H9 (cell line): ENCODE measurements at regions not wholly inside any gene's neighbourhood (a gene's known extent, or its start where the extent isn't known, plus 50 kb on each side); places are given as distances from the start of the nearest gene placed in this dataset.
"Not testable (repeated sequence)": the region's sequence is repeated elsewhere in the genome, so short reads cannot be mapped to it uniquely, and the experiment has no call there.

Experiments
- DNase-seq: peaks from one replicate; pipeline ENCODE4 v3.0.0-alpha.2; 2017
- H2AFZ ChIP-seq: one replicate; pipeline ENCODE4 v1.6.1; 2013; ENCODE audit warnings: mild to moderate bottlenecking, low read length, control low read depth, moderate library complexity
- H2AK5ac ChIP-seq: 2 replicates; pipeline ENCODE4 v1.6.1; 2013; ENCODE audit warnings: low read length, control low read depth, mixed read lengths; ENCODE audit not compliant: insufficient read length
- H2BK120ac ChIP-seq: one replicate; pipeline ENCODE4 v1.6.1; 2013; ENCODE audit warnings: low read depth, mild to moderate bottlenecking, low read length, control low read depth, inconsistent platforms; ENCODE audit not compliant: poor library complexity, severe bottlenecking
- H2BK12ac ChIP-seq: 2 replicates; pipeline ENCODE4 v1.6.1; 2013; ENCODE audit warnings: low read length, control low read depth, mixed read lengths, low read depth; ENCODE audit not compliant: insufficient read length
- H2BK15ac ChIP-seq: 2 replicates; pipeline ENCODE4 v1.6.1; 2013; ENCODE audit warnings: low read depth, low read length, control low read depth
- H2BK20ac ChIP-seq: one replicate; pipeline ENCODE4 v1.6.1; 2013; ENCODE audit warnings: low read depth, mild to moderate bottlenecking, low read length, control low read depth, inconsistent platforms; ENCODE audit not compliant: poor library complexity, severe bottlenecking
- H2BK5ac ChIP-seq: 2 replicates; pipeline ENCODE4 v1.6.1; 2013; ENCODE audit warnings: low read length, control low read depth, mixed read lengths; ENCODE audit not compliant: insufficient read length
- H3K14ac ChIP-seq: 2 replicates; pipeline ENCODE4 v1.6.1; 2013; ENCODE audit warnings: low read length, control low read depth; ENCODE audit not compliant: insufficient read depth
- H3K18ac ChIP-seq: 2 replicates; pipeline ENCODE4 v1.6.1; 2013; ENCODE audit warnings: low read depth, mild to moderate bottlenecking, mixed read lengths, low read length, control low read depth; ENCODE audit not compliant: insufficient read length
- H3K23ac ChIP-seq: 2 replicates; pipeline ENCODE4 v1.6.1; 2013; ENCODE audit warnings: low read length, control low read depth, mixed read lengths, low read depth; ENCODE audit not compliant: insufficient read length
- H3K23me2 ChIP-seq: 2 replicates; pipeline ENCODE4 v1.6.1; 2013; ENCODE audit warnings: low read depth, mild to moderate bottlenecking, mixed read lengths, low read length, control low read depth; ENCODE audit not compliant: insufficient read length, poor library complexity, severe bottlenecking
- H3K27ac ChIP-seq: 2 replicates; pipeline ENCODE4 v1.5.1; 2013; ENCODE audit warnings: low read length, control low read depth, mixed read lengths, low read depth; ENCODE audit not compliant: insufficient read length
- H3K27me3 ChIP-seq: 2 replicates; pipeline ENCODE4 v1.6.1; 2013; ENCODE audit warnings: low read length, control low read depth, inconsistent platforms; ENCODE audit not compliant: insufficient read depth
- H3K4ac ChIP-seq: 2 replicates; pipeline ENCODE4 v1.6.1; 2013; ENCODE audit warnings: low read depth, mild to moderate bottlenecking, control low read depth, inconsistent platforms, low read length, moderate library complexity
- H3K4me1 ChIP-seq: 2 replicates; pipeline ENCODE4 v1.6.1; 2013; ENCODE audit warnings: low read length, control low read depth, inconsistent platforms; ENCODE audit not compliant: insufficient read depth
- H3K4me2 ChIP-seq: 2 replicates; pipeline ENCODE4 v1.6.1; 2013; ENCODE audit warnings: low read length, control low read depth, mixed read lengths; ENCODE audit not compliant: insufficient read length, insufficient read depth
- H3K56ac ChIP-seq: 2 replicates; pipeline ENCODE4 v1.6.1; 2013; ENCODE audit warnings: low read depth, mild to moderate bottlenecking, mixed read lengths, low read length, control low read depth; ENCODE audit not compliant: insufficient read length
- H3K79me1 ChIP-seq: 2 replicates; pipeline ENCODE4 v1.6.1; 2013; ENCODE audit warnings: low read depth, mild to moderate bottlenecking, moderate library complexity, low read length, control low read depth, inconsistent platforms; ENCODE audit not compliant: insufficient read depth, poor library complexity, severe bottlenecking
- H3K79me2 ChIP-seq: 2 replicates; pipeline ENCODE4 v1.6.1; 2013; ENCODE audit warnings: low read length, control low read depth, inconsistent platforms; ENCODE audit not compliant: insufficient read depth
- H3K9ac ChIP-seq: 2 replicates; pipeline ENCODE4 v1.6.1; 2013; ENCODE audit warnings: low read length, control low read depth, mixed read lengths; ENCODE audit not compliant: insufficient read length; ENCODE audit errors: extremely low read depth
- H3K9me3 ChIP-seq: one replicate; pipeline ENCODE4 v1.6.1; 2013; ENCODE audit warnings: low read depth, low read length, inconsistent platforms; ENCODE audit not compliant: control insufficient read depth
- H3T11ph ChIP-seq: one replicate; pipeline ENCODE4 v1.6.1; 2013; ENCODE audit warnings: mild to moderate bottlenecking, low read length, control low read depth, inconsistent platforms
- H4K20me1 ChIP-seq: one replicate; pipeline ENCODE4 v1.6.1; 2013; ENCODE audit not compliant: control insufficient read depth, insufficient read length, insufficient read depth
- H4K5ac ChIP-seq: 2 replicates; pipeline ENCODE4 v1.6.1; 2013; ENCODE audit warnings: low read depth, mild to moderate bottlenecking, mixed read lengths, low read length, control low read depth; ENCODE audit not compliant: insufficient read length
- H4K8ac ChIP-seq: replicated peaks from 2 replicates; pipeline ENCODE4 v1.6.1; 2013; ENCODE audit warnings: low read length, control low read depth, mixed read lengths, low read depth; ENCODE audit not compliant: insufficient read length
- H4K91ac ChIP-seq: 2 replicates; pipeline ENCODE4 v1.6.1; 2013; ENCODE audit warnings: low read depth, mild to moderate bottlenecking, moderate library complexity, mixed read lengths, low read length, control low read depth; ENCODE audit not compliant: insufficient read length
- H3K27ac Mint-ChIP-seq, 3 experiments: 2 replicates in 2 of 3; 3 replicates in 1 of 3; pipeline ENCODE4 v1.8.0; 2020 to 2021; ENCODE audit warnings: mixed read lengths in 3 of 3, mild to moderate bottlenecking in 1 of 3, moderate library complexity in 1 of 3
- H3K27me3 Mint-ChIP-seq: 2 replicates; pipeline ENCODE4 v1.8.0; 2021; ENCODE audit warnings: low read depth, mild to moderate bottlenecking, moderate library complexity, mixed read lengths
- H3K36me3 Mint-ChIP-seq, 3 experiments: 2 replicates in 2 of 3; 3 replicates in 1 of 3; pipeline ENCODE4 v1.8.0; 2020 to 2021; ENCODE audit warnings: low read depth in 3 of 3, mixed read lengths in 3 of 3; ENCODE audit not compliant: insufficient read depth in 1 of 3
- H3K4me1 Mint-ChIP-seq, 2 experiments: 2 replicates each; pipeline ENCODE4 v1.8.0; 2020; ENCODE audit warnings: mixed read lengths in 2 of 2
- H3K4me3 Mint-ChIP-seq, 2 experiments: 2 replicates in 1 of 2; 3 replicates in 1 of 2; pipeline ENCODE4 v1.8.0; 2020 to 2021; ENCODE audit warnings: mild to moderate bottlenecking in 2 of 2, mixed read lengths in 2 of 2, moderate library complexity in 1 of 2
- H3K9me3 Mint-ChIP-seq, 2 experiments: 2 replicates in 1 of 2; 3 replicates in 1 of 2; pipeline ENCODE4 v1.8.0; 2020; ENCODE audit warnings: mild to moderate bottlenecking in 2 of 2, mixed read lengths in 2 of 2, moderate library complexity in 1 of 2
- WGBS: extraction: QIAGEN DNeasy Blood & Tissue Kit; methylation state at CpG from one replicate; pipeline ENCODE4 v1.1.7; 2013; ENCODE audit warnings: missing lambda C conversion rate, low lambda C conversion rate, mixed read lengths; ENCODE audit not compliant: insufficient read length; ENCODE audit errors: extremely low coverage; 5-methylcytosine and 5-hydroxymethylcytosine counted together

DNA sequence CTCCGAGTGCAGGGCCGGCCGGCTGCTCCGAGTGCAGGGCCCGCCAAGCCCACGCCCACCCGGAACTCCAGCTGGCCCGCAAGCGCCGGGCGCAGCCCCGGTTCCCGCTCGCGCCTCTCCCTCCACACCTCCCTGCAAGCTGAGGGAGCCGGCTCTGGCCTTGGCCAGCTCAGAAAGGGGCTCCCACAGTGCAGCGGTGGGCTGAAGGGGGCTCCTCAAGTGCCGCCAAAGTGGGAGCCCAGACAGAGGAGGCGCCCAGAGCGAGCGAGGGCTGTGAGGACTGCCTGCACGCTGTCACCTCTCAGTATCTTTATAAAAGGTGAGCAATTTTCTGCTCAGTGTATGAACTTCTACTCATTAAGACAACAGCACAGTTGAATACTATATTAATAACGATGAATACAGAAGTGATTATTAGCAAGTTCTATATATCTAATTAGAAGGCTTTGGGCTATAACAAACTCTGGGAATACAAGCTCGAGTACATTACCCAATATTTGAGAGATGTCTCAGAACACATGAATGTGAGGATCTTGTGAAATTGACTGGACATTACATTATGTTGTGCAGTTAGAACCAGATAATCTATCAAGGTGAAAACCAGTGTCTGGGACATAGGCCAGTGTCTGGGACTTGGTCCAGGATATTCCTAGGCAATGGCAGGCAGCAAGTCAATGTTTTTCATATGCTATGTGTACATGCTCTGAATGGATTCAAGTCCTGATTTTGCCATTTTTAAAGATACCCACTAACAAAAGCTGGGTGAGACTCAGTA is 112.9 kb downstream of the ZNF330 start:
- not testable (repeated sequence) for H2AFZ ChIP-seq
- no CpG with 5 or more reads among the region's 24 CpGs for WGBS

More for the DNA sequence above, 112.9 kb downstream of the ZNF330 start:
- not testable (repeated sequence) for H3K4me1 ChIP-seq, H3K14ac ChIP-seq, H2AK5ac ChIP-seq, H3K27ac ChIP-seq, H2BK5ac ChIP-seq, DNase-seq, H3K79me2 ChIP-seq, H3K36me3 Mint-ChIP-seq, H2BK120ac ChIP-seq, H3K9ac ChIP-seq, H3K23ac ChIP-seq, H4K8ac ChIP-seq, H4K91ac ChIP-seq, H3K56ac ChIP-seq, H3K23me2 ChIP-seq, H3K27me3 ChIP-seq, H3K27ac Mint-ChIP-seq, H2BK15ac ChIP-seq, H3K4me3 Mint-ChIP-seq, H3K4me2 ChIP-seq, H3K4me1 Mint-ChIP-seq, H3K9me3 Mint-ChIP-seq, H3K4ac ChIP-seq, H4K5ac ChIP-seq, H3K79me1 ChIP-seq, H3T11ph ChIP-seq, H3K18ac ChIP-seq, H3K9me3 ChIP-seq, H3K27me3 Mint-ChIP-seq, H4K20me1 ChIP-seq, H2BK20ac ChIP-seq, H2BK12ac ChIP-seq
